NT2/D1 (cell line): ENCODE measurements at regions not wholly inside any gene's neighbourhood (a gene's known extent, or its start where the extent isn't known, plus 50 kb on each side); places are given as distances from the start of the nearest gene placed in this dataset.

Source experiments
- DNase-seq: peaks from one replicate; pipeline ENCODE4 v3.0.0-alpha.2; 2011; ENCODE audit warnings: low read depth, low spot score
- H3K27me3 ChIP-seq: 2 replicates; pipeline ENCODE4 v1.6.0; 2011; ENCODE audit warnings: mild to moderate bottlenecking; ENCODE audit not compliant: insufficient read length, insufficient read depth
- H3K36me3 ChIP-seq: 2 replicates; pipeline ENCODE4 v1.6.1; 2011; ENCODE audit warnings: mild to moderate bottlenecking, low read length, mixed read lengths; ENCODE audit not compliant: insufficient read depth, insufficient read length
- H3K4me1 ChIP-seq: 2 replicates; pipeline ENCODE4 v1.5.1; 2011; ENCODE audit not compliant: insufficient read depth, insufficient read length
- H3K4me3 ChIP-seq: 2 replicates; pipeline ENCODE4 v1.5.1; 2011; ENCODE audit warnings: low read depth; ENCODE audit not compliant: insufficient read length
- H3K9ac ChIP-seq: 2 replicates; pipeline ENCODE4 v1.6.0; 2011; ENCODE audit warnings: low read depth; ENCODE audit not compliant: insufficient read length
- H3K9me3 ChIP-seq: 2 replicates; pipeline ENCODE4 v1.5.1; 2011; ENCODE audit warnings: mild to moderate bottlenecking, low read length; ENCODE audit not compliant: insufficient read depth
- SUZ12 ChIP-seq: IDR thresholded peaks from 2 replicates; pipeline ENCODE4 v1.6.1; 2011; ENCODE audit not compliant: insufficient read length, insufficient read depth; ENCODE audit errors: extremely low read depth
- YY1 ChIP-seq: IDR thresholded peaks from 2 replicates; pipeline ENCODE4 v1.6.1; 2011; ENCODE audit not compliant: insufficient read length, insufficient read depth
- ZNF274 ChIP-seq: IDR thresholded peaks from 2 replicates; pipeline ENCODE4 v1.6.1; 2011; ENCODE audit warnings: mild to moderate bottlenecking, low read depth, low read length

- Histone ChIP-seq H3K9me3 (no peaks in the 10 kb centered on the region; the same call in 1 of the 2 replicates), H3K9ac (no peak overlapping the region), H3K4me1 (no peaks in the 10 kb centered on the region), H3K4me3 (no peak overlapping the region), H3K36me3 (no peaks in the 10 kb centered on the region), H3K27me3 (no peaks in the 10 kb centered on the region)
- no peak for TF ChIP-seq SUZ12
- no peak for TF ChIP-seq YY1
- TF ChIP-seq ZNF274, result no peak
- DNase-seq, result no peak
Measured at GRCh38 chr10:4067531-4067930, 282.5 kb upstream of the KLF6 start.

- no peak for TF ChIP-seq ZNF274
- no peak for TF ChIP-seq YY1
- TF ChIP-seq SUZ12, result no peak
- Histone ChIP-seq H3K9ac (no peak overlapping the region), H3K4me1 (no peaks in the 10 kb centered on the region), H3K4me3 (no peak overlapping the region), H3K36me3 (no peaks in the 10 kb centered on the region), H3K27me3 (no peaks in the 10 kb centered on the region), H3K9me3 (no peaks in the 10 kb centered on the region)
- DNase-seq, result no peak
Measured at GRCh38 chr10:4066581-4067390, 281.8 kb upstream of the KLF6 start.

GRCh38 chr10:4064489-4064888, 279.5 kb upstream of the KLF6 start:
- Histone ChIP-seq H3K4me3 (no peak overlapping the region), H3K9ac (no peak overlapping the region), H3K9me3 (no peaks in the 10 kb centered on the region), H3K27me3 (no peaks in the 10 kb centered on the region), H3K4me1 (no peaks in the 10 kb centered on the region), H3K36me3 (no peaks in the 10 kb centered on the region)
- TF ChIP-seq YY1, result no peak
- no peak for TF ChIP-seq ZNF274
- TF ChIP-seq SUZ12, result no peak
- no peak for DNase-seq

GRCh38 chr10:4063717-4064116, 278.7 kb upstream of the KLF6 start:
- H3K27me3 ChIP-seq, result no peaks in the 10 kb centered on the region
- H3K9ac ChIP-seq, result no peak overlapping the region
- TF ChIP-seq YY1, result no peak
- TF ChIP-seq SUZ12, result no peak
- TF ChIP-seq ZNF274, result no peak
- no peaks in the 10 kb centered on the region for H3K9me3 ChIP-seq
- H3K4me1 ChIP-seq, result no peaks in the 10 kb centered on the region
- no peak for DNase-seq
- H3K4me3 ChIP-seq, result no peak overlapping the region
- H3K36me3 ChIP-seq, result no peaks in the 10 kb centered on the region

- Histone ChIP-seq H3K4me3 (no peak overlapping the region), H3K9ac (no peak overlapping the region), H3K36me3 (no peaks in the 10 kb centered on the region), H3K27me3 (no peaks in the 10 kb centered on the region), H3K4me1 (no peaks in the 10 kb centered on the region), H3K9me3 (no peaks in the 10 kb centered on the region)
- no peak for DNase-seq
- TF ChIP-seq SUZ12, result no peak
- TF ChIP-seq ZNF274, result no peak
- no peak for TF ChIP-seq YY1
Measured at GRCh38 chr10:4062751-4063150, 277.7 kb upstream of the KLF6 start.

- TF ChIP-seq SUZ12, result no peak
- no peak for TF ChIP-seq YY1
- TF ChIP-seq ZNF274, result no peak
- H3K36me3 ChIP-seq, result no peaks in the 10 kb centered on the region
- H3K4me3 ChIP-seq, result no peak overlapping the region
- H3K9ac ChIP-seq, result no peak overlapping the region
- no peak for DNase-seq
- no peaks in the 10 kb centered on the region for H3K4me1 ChIP-seq
- H3K27me3 ChIP-seq, result no peaks in the 10 kb centered on the region
- H3K9me3 ChIP-seq, result no peaks in the 10 kb centered on the region
Measured at GRCh38 chr10:4062072-4062471, 277.1 kb upstream of the KLF6 start.

GRCh38 chr10:4061441-4061951, 276.5 kb upstream of the KLF6 start:
- H3K4me3 ChIP-seq, result no peak overlapping the region
- no peaks in the 10 kb centered on the region for H3K4me1 ChIP-seq
- TF ChIP-seq YY1, result no peak
- TF ChIP-seq SUZ12, result no peak
- no peak for TF ChIP-seq ZNF274
- no peak for DNase-seq
- H3K27me3 ChIP-seq, result no peaks in the 10 kb centered on the region
- H3K36me3 ChIP-seq, result no peaks in the 10 kb centered on the region
- no peak overlapping the region for H3K9ac ChIP-seq
- H3K9me3 ChIP-seq, result no peaks in the 10 kb centered on the region
